ENCODE measurements at regions not wholly inside any gene's neighbourhood (a gene's known extent, or its start where the extent isn't known, plus 50 kb on each side); places are given as distances from the start of the nearest gene placed in this dataset.

DNA sequence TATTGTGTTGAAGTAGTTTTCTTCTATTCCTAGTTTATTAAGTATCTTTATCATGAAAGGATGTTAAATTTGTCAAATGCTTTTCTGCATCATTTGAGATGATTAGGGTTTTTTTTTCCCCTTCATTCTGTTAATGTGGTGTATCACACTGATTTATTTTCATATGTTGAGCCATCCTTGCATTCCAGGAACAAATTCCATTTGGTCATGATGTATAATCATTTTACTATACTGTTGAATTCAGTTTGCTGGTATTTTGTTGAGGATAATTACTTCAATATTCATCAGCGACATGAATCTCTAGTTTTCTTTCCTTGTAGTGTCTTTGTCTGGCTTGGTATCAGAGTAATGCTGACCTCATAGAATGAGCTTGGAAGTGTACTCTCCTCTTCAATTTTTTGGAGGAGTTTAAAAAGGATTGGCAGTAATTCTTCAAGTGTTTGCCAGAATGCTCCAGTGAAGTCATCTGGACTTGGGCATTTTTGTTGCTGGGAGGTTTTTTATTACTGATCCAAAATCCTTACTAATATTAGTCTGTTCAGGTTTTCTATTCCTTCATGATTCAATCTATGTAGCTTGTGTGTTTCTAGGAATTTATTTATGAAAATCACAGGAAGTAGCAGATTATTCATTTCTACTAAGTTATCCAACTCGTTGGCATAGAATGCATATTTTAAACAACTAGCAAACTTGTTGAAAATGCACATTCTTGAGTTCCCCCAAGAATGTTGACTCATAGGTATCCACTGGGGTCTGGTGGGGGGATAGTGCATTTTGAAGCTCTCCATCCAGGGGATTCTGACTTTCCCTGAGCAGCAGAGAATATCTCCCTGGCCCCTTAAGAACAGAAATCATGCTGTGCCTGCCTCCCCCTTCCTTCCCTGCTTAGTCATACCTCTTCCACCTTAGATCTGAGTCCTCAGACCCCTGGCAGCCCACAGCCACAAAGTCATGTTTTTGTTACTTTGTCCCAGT lies 187.1 kb downstream of the BMP7 start:
- Histone ChIP-seq H3K4me3 (ENCODE audit: low read depth, low read length) (no peak overlapping the region), H3K27ac (ENCODE audit: low read depth, low read length) (no peak overlapping the region), H3K27me3 (ENCODE audit: control insufficient read depth, insufficient read depth, low read length) (no peaks in the 10 kb centered on the region), H3K9me3 (ENCODE audit: control insufficient read depth, insufficient read depth, low read length) (peaks cover 35% of the 10 kb centered on the region)
- CTCF ChIA-PET: no interaction called here
- no peak for TF ChIP-seq CTCF (IDR thresholded peaks at IDR 0.05; ENCODE audit: low read depth, low read length)
- no peak for DNase-seq (ENCODE audit: low read depth, low spot score)
- POLR2A ChIA-PET: no interaction called here

DNA sequence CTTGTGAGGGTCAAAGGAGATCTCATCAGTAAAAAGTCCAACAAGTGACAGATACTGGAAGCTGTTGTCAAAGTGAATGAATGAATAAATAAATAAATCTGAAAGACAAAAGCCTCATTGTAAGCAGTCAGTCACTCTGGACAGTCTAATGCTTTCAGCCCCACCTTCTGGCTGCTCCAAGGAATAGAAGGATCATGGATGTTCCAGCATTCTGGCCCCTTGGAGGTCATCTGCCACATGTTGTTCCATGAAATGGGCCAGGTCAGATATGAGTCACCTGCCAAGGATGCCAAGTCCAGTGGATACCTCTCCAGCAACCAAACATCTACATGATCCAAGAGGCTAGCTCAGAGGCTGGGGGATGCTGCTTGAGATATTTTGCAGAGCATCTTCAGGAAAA lies 185.6 kb downstream of the BMP7 start:
- CTCF ChIA-PET: interaction anchor here (0.5 kb wide), 1 partner anchor 419 kb away, joined by 5 read pairs; no protein-coding TSS in a partner anchor
- POLR2A ChIA-PET: no interaction called here
- no peak for TF ChIP-seq CTCF (IDR thresholded peaks at IDR 0.05; ENCODE audit: low read depth, low read length)
- H3K4me3 ChIP-seq (ENCODE audit: low read depth, low read length): no peak overlapping the region
- H3K9me3 ChIP-seq (ENCODE audit: control insufficient read depth, insufficient read depth, low read length): peaks cover 37% of the 10 kb centered on the region
- no peak overlapping the region for H3K27ac ChIP-seq (ENCODE audit: low read depth, low read length)
- no peaks in the 10 kb centered on the region for H3K27me3 ChIP-seq (ENCODE audit: control insufficient read depth, insufficient read depth, low read length)
- DNase-seq (ENCODE audit: low read depth, low spot score): no peak

GRCh38 chr20:57082357-57082945 lies 184.0 kb downstream of the BMP7 start:
- Histone ChIP-seq H3K4me3 (ENCODE audit: low read depth, low read length) (no peak overlapping the region), H3K9me3 (ENCODE audit: control insufficient read depth, insufficient read depth, low read length) (peaks cover 37% of the 10 kb centered on the region), H3K27ac (ENCODE audit: low read depth, low read length) (no peak overlapping the region), H3K27me3 (ENCODE audit: control insufficient read depth, insufficient read depth, low read length) (no peaks in the 10 kb centered on the region)
- ChIA-PET CTCF (no interaction called here), POLR2A (no interaction called here)
- no peak for DNase-seq (ENCODE audit: low read depth, low spot score)
- no peak for TF ChIP-seq CTCF (IDR thresholded peaks at IDR 0.05; ENCODE audit: low read depth, low read length)

GRCh38 chr20:57083072-57083471 lies 183.4 kb downstream of the BMP7 start:
- H3K27me3 ChIP-seq (ENCODE audit: control insufficient read depth, insufficient read depth, low read length): no peaks in the 10 kb centered on the region

More at GRCh38 chr20:57083072-57083471, 183.4 kb downstream of the BMP7 start:
- no peak for DNase-seq (ENCODE audit: low read depth, low spot score)
- ChIA-PET POLR2A (no interaction called here), CTCF (no interaction called here)
- no peak overlapping the region for H3K27ac ChIP-seq (ENCODE audit: low read depth, low read length)
- TF ChIP-seq CTCF (IDR thresholded peaks at IDR 0.05; ENCODE audit: low read depth, low read length): no peak
- peaks cover 37% of the 10 kb centered on the region for H3K9me3 ChIP-seq (ENCODE audit: control insufficient read depth, insufficient read depth, low read length)
- H3K4me3 ChIP-seq (ENCODE audit: low read depth, low read length): no peak overlapping the region

Data from AG04450 (cell line).